WTC11 (cell line): ENCODE measurements at regions not wholly inside any gene's neighbourhood (a gene's known extent, or its start where the extent isn't known, plus 50 kb on each side); places are given as distances from the start of the nearest gene placed in this dataset.

Experiments
- ATAC-seq: fragments of 200-7000 bp; cut with Tn5 transposase; 2 replicates; pipeline ENCODE4 v1.10.0; 2021; ENCODE audit warnings: mild to moderate bottlenecking, moderate library complexity
- CTCF ChIA-PET: fragments of 300-600 bp; sonication (Branson Sonifier 250); formaldehyde crosslinking; loops from one replicate; lab custom pipeline; 2021; ENCODE audit warnings: antibody characterized with exemption; lab: Charles Lee
- POLR2A ChIA-PET: fragments of 350-600 bp; sonication (Branson Sonifier 250); formaldehyde crosslinking; loops from one replicate; lab custom pipeline; 2021; ENCODE audit warnings: antibody characterized with exemption; lab: Charles Lee
- DNase-seq: peaks from one replicate; pipeline ENCODE4 v3.0.0; 2021; ENCODE audit warnings: low spot score
- H3K27ac Mint-ChIP-seq: 2 replicates; pipeline ENCODE4 v1.8.0; 2021; ENCODE audit warnings: mixed read lengths
- H3K27me3 Mint-ChIP-seq: 2 replicates; pipeline ENCODE4 v1.8.0; 2021; ENCODE audit warnings: low read depth, mild to moderate bottlenecking, moderate library complexity, mixed read lengths
- H3K36me3 Mint-ChIP-seq: 2 replicates; pipeline ENCODE4 v1.8.0; 2021; ENCODE audit warnings: mixed read lengths
- H3K4me1 Mint-ChIP-seq: 2 replicates; pipeline ENCODE4 v1.8.0; 2022; ENCODE audit warnings: mixed read lengths
- H3K4me3 Mint-ChIP-seq: 2 replicates; pipeline ENCODE4 v1.8.0; 2021; ENCODE audit warnings: mild to moderate bottlenecking, moderate library complexity, mixed read lengths
- H3K9me3 Mint-ChIP-seq: 2 replicates; pipeline ENCODE4 v1.8.0; 2021; ENCODE audit warnings: mixed read lengths
- ELF4 ChIP-seq: sonication (generic); formaldehyde crosslinking; IDR thresholded peaks from 2 replicates; pipeline ENCODE4 v1.8.1; 2022; ENCODE audit warnings: low read depth, mild to moderate bottlenecking, moderate library complexity, missing genetic modification reagents
- FOXJ3 ChIP-seq: sonication (generic); formaldehyde crosslinking; IDR thresholded peaks from 2 replicates; pipeline ENCODE4 v1.9.0; 2021; ENCODE audit warnings: missing genetic modification reagents, mild to moderate bottlenecking, borderline replicate concordance
- HMGA2 ChIP-seq: fragments of 250-450 bp; sonication (Bioruptor Pico); IDR thresholded peaks from 2 replicates; pipeline ENCODE4 v1.4.0; 2021; ENCODE audit warnings: mild to moderate bottlenecking, moderate library complexity
- JAZF1 ChIP-seq: fragments of 250-450 bp; sonication (Bioruptor Pico); IDR thresholded peaks from 2 replicates; pipeline ENCODE4 v1.9.0; 2021; ENCODE audit warnings: moderate library complexity, mild to moderate bottlenecking, inconsistent platforms
- SMAD3 ChIP-seq: sonication (generic); formaldehyde crosslinking; IDR thresholded peaks from 2 replicates; pipeline ENCODE4 v1.8.0; 2022; ENCODE audit warnings: missing genetic modification reagents, mild to moderate bottlenecking, borderline replicate concordance
- TCF7 ChIP-seq: sonication (generic); formaldehyde crosslinking; IDR thresholded peaks from 2 replicates; pipeline ENCODE4 v1.8.0; 2022; ENCODE audit warnings: mild to moderate bottlenecking, low read depth, missing genetic modification reagents, moderate library complexity
- TF ChIP-seq, protein P1 (sequence below): sonication (generic); formaldehyde crosslinking; IDR thresholded peaks from 2 replicates; pipeline ENCODE4 v1.8.1; 2023; ENCODE audit warnings: mild to moderate bottlenecking, missing genetic modification reagents
- TF ChIP-seq, protein P2 (sequence below): sonication (generic); formaldehyde crosslinking; IDR thresholded peaks from 2 replicates; pipeline ENCODE4 v1.8.0; 2022; ENCODE audit warnings: missing genetic modification reagents
- TF ChIP-seq, protein P3 (sequence below): sonication (generic); formaldehyde crosslinking; IDR thresholded peaks from 2 replicates; pipeline ENCODE4 v1.8.1; 2023; ENCODE audit warnings: mild to moderate bottlenecking, moderate library complexity, missing genetic modification reagents
- TF ChIP-seq, protein P4 (sequence below): fragments of 250-450 bp; sonication (Bioruptor Pico); IDR thresholded peaks from 2 replicates; pipeline ENCODE4 v1.9.0; 2021; ENCODE audit warnings: moderate library complexity, mild to moderate bottlenecking, inconsistent platforms, borderline replicate concordance
- TF ChIP-seq, protein P5 (sequence below): sonication (generic); formaldehyde crosslinking; IDR thresholded peaks from 2 replicates; pipeline ENCODE4 v1.8.0; 2022; ENCODE audit warnings: mild to moderate bottlenecking, missing genetic modification reagents
- TF ChIP-seq, protein P6 (sequence below): sonication (generic); formaldehyde crosslinking; IDR thresholded peaks from 2 replicates; pipeline ENCODE4 v1.8.0; 2023; ENCODE audit warnings: missing genetic modification reagents

DNA sequence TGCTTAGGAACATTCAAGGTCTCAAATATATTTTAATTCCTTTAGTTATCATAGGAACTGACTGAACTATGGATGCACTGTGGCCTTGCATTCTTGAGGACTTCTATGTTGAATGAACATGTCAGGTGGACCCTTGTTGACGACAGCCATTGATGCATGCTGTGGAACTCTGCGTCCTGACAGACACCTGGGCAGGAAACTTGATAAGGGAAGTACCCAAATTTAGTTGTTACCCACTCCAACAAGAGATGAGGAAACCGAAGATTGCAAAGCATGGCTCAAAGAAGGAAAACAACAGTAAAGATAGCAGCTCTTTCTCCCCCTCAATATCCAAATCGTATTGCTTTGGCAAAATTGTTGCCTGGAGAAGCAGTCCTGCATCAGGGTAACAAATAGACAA is 540.0 kb upstream of the NR3C2 start (continued):
- TF ChIP-seq, protein P1, sequence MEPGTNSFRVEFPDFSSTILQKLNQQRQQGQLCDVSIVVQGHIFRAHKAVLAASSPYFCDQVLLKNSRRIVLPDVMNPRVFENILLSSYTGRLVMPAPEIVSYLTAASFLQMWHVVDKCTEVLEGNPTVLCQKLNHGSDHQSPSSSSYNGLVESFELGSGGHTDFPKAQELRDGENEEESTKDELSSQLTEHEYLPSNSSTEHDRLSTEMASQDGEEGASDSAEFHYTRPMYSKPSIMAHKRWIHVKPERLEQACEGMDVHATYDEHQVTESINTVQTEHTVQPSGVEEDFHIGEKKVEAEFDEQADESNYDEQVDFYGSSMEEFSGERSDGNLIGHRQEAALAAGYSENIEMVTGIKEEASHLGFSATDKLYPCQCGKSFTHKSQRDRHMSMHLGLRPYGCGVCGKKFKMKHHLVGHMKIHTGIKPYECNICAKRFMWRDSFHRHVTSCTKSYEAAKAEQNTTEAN (CRISPR knock-in tag): no peak

DNA sequence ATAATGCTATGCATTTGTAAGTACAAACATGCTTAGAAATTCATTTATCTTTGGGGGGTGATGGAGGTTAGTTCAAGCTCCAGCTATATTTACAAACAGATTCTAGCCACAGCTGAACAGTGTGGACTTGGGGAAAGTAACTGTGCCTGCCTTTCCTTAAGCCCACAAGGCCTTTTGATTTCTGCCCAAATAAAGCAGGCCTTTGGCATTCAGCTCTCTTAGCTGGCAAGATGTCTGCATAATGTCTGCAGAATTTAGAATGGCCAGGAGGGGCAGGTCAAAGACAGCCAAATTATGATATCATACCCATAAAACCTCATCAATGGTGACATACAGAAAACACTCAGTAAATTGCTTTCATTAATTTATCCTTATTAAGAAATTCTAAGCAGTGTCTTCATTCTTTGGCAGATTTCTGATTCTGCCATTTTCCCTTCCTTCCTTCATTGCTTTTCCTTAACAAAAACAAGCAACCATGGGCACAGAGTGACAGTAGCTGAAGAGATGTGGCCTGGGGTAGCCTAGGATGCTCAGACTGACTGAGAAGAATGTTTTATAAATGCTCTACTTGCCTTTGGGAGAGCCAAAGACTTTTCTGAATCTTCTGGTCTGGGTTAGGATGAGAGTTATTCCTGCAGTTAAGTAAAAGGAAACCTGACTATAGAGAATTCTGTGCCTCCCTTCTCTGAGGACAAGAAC is 538.7 kb upstream of the NR3C2 start:
- Mint-ChIP-seq H3K4me3 (no peak overlapping the region), H3K36me3 (no peaks in the 10 kb centered on the region), H3K27ac (no peak overlapping the region), H3K27me3 (no peaks in the 10 kb centered on the region), H3K9me3 (peaks cover 4% of the 10 kb centered on the region; the same call in 1 of the 2 replicates)
- no peak for DNase-seq
- TF ChIP-seq, protein P2, sequence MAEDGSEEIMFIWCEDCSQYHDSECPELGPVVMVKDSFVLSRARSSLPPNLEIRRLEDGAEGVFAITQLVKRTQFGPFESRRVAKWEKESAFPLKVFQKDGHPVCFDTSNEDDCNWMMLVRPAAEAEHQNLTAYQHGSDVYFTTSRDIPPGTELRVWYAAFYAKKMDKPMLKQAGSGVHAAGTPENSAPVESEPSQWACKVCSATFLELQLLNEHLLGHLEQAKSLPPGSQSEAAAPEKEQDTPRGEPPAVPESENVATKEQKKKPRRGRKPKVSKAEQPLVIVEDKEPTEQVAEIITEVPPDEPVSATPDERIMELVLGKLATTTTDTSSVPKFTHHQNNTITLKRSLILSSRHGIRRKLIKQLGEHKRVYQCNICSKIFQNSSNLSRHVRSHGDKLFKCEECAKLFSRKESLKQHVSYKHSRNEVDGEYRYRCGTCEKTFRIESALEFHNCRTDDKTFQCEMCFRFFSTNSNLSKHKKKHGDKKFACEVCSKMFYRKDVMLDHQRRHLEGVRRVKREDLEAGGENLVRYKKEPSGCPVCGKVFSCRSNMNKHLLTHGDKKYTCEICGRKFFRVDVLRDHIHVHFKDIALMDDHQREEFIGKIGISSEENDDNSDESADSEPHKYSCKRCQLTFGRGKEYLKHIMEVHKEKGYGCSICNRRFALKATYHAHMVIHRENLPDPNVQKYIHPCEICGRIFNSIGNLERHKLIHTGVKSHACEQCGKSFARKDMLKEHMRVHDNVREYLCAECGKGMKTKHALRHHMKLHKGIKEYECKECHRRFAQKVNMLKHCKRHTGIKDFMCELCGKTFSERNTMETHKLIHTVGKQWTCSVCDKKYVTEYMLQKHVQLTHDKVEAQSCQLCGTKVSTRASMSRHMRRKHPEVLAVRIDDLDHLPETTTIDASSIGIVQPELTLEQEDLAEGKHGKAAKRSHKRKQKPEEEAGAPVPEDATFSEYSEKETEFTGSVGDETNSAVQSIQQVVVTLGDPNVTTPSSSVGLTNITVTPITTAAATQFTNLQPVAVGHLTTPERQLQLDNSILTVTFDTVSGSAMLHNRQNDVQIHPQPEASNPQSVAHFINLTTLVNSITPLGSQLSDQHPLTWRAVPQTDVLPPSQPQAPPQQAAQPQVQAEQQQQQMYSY: no peak
- TF ChIP-seq, protein P3, sequence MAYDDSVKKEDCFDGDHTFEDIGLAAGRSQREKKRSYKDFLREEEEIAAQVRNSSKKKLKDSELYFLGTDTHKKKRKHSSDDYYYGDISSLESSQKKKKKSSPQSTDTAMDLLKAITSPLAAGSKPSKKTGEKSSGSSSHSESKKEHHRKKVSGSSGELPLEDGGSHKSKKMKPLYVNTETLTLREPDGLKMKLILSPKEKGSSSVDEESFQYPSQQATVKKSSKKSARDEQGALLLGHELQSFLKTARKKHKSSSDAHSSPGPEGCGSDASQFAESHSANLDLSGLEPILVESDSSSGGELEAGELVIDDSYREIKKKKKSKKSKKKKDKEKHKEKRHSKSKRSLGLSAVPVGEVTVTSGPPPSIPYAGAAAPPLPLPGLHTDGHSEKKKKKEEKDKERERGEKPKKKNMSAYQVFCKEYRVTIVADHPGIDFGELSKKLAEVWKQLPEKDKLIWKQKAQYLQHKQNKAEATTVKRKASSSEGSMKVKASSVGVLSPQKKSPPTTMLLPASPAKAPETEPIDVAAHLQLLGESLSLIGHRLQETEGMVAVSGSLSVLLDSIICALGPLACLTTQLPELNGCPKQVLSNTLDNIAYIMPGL (CRISPR knock-in tag): no peak
- TF ChIP-seq SMAD3: no peak
- TF ChIP-seq, all 79 proteins: peak for 0
- POLR2A ChIA-PET: no interaction called here
- H3K4me1 Mint-ChIP-seq: 0 out of 2 replicates have a peak, but pooled peaks cover 5% of the 10 kb centered on the region
- no peak for ATAC-seq
- CTCF ChIA-PET: no interaction called here

DNA sequence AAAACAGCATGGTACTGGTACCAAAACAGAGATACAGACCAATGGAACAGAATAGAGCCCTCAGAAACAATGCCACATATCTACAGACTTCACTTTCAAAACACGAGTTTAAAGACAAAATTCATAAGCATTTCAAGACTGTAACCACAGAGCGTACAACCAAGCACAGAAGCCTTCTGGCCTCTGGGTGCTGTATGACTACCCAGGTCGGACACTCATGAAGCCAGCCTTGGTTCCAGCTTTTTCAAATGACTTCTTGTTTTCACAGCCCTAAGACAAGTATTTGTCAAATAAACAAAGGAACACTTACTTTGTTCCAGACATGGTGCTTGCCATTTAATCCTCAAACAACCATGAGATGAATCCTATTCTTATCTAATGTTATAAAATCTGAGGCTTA is 536.1 kb upstream of the NR3C2 start:
- no peak overlapping the region for H3K4me3 Mint-ChIP-seq
- H3K27ac Mint-ChIP-seq: no peak overlapping the region
- H3K4me1 Mint-ChIP-seq: 0 out of 2 replicates have a peak, but pooled peaks cover 5% of the 10 kb centered on the region
- ChIA-PET CTCF (no interaction called here), POLR2A (no interaction called here)
- TF ChIP-seq, protein P4, sequence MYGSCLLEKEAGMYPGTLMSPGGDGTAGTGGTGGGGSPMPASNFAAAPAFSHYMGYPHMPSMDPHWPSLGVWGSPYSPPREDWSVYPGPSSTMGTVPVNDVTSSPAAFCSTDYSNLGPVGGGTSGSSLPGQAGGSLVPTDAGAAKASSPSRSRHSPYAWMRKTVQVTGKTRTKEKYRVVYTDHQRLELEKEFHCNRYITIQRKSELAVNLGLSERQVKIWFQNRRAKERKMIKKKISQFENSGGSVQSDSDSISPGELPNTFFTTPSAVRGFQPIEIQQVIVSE (CRISPR knock-in tag): no peak
- TF ChIP-seq FOXJ3 (no peak), HMGA2 (CRISPR knock-in tag) (no peak)
- DNase-seq (no peak), ATAC-seq (no peak)
- no peaks in the 10 kb centered on the region for H3K36me3 Mint-ChIP-seq
- no peaks in the 10 kb centered on the region for H3K9me3 Mint-ChIP-seq
- no peaks in the 10 kb centered on the region for H3K27me3 Mint-ChIP-seq

DNA sequence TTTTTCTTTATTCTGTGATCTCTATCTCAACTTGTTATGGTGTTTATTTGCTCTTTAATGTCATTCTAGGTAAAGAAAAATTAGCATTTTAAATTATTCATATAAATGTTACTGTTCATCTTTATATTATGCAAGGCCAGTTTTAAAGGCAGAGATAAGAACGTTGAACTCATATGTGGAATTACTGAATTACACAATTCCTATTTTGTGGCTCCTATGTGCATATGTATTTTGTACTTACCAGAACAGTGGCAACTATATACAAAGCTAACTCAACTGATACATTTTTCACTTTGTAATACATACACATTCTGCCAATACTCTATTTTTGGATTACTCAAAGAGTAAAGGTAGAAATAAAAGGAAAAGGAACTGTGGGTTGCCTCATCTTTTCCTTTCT is 533.2 kb upstream of the NR3C2 start:
- CTCF ChIA-PET: no interaction called here
- no peaks in the 10 kb centered on the region for H3K36me3 Mint-ChIP-seq
- H3K4me3 Mint-ChIP-seq: no peak overlapping the region
- H3K27me3 Mint-ChIP-seq: no peaks in the 10 kb centered on the region
- POLR2A ChIA-PET: no interaction called here
- no peak overlapping the region for H3K27ac Mint-ChIP-seq
- ATAC-seq (no peak), DNase-seq (no peak)
- 0 out of 2 replicates have a peak, but pooled peaks cover 5% of the 10 kb centered on the region for H3K4me1 Mint-ChIP-seq
- no peak for TF ChIP-seq TCF7 (CRISPR knock-in tag)
- TF ChIP-seq, protein P4 (CRISPR knock-in tag): no peak
- TF ChIP-seq, protein P5, sequence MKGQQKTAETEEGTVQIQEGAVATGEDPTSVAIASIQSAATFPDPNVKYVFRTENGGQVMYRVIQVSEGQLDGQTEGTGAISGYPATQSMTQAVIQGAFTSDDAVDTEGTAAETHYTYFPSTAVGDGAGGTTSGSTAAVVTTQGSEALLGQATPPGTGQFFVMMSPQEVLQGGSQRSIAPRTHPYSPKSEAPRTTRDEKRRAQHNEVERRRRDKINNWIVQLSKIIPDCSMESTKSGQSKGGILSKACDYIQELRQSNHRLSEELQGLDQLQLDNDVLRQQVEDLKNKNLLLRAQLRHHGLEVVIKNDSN (CRISPR knock-in tag): no peak
- TF ChIP-seq, protein P6, sequence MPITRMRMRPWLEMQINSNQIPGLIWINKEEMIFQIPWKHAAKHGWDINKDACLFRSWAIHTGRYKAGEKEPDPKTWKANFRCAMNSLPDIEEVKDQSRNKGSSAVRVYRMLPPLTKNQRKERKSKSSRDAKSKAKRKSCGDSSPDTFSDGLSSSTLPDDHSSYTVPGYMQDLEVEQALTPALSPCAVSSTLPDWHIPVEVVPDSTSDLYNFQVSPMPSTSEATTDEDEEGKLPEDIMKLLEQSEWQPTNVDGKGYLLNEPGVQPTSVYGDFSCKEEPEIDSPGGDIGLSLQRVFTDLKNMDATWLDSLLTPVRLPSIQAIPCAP: no peak
- no peak for TF ChIP-seq ELF4 (CRISPR knock-in tag)
- TF ChIP-seq JAZF1: no peak
- no peaks in the 10 kb centered on the region for H3K9me3 Mint-ChIP-seq
